IMR-90 (cell line): ENCODE measurements at regions not wholly inside any gene's neighbourhood (a gene's known extent, or its start where the extent isn't known, plus 50 kb on each side); places are given as distances from the start of the nearest gene placed in this dataset.

Experiments
- ATAC-seq: fragments of 200-7000 bp; cut with Tn5 transposase; 2 replicates; pipeline ENCODE4 v1.9.1; 2020; ENCODE audit warnings: low read depth, mild to moderate bottlenecking, moderate library complexity
- BruUV-seq: library from RNA; stranded (reverse); fragments of 400-500 nt; replicated peaks from 2 replicates; lab custom pipeline; 2021; lab: Mats Ljungman, UMichigan
- CTCF ChIA-PET: fragments of 300-600 bp; formaldehyde crosslinking; extraction: SDS; loops from one replicate; lab custom pipeline; 2021; ENCODE audit warnings: antibody characterized with exemption; lab: Yijun Ruan, JAX
- POLR2A ChIA-PET: fragments of 300-600 bp; sonication (Branson Sonifier 250); formaldehyde crosslinking; loops from one replicate; lab custom pipeline; 2022; ENCODE audit warnings: antibody characterized with exemption; ENCODE audit not compliant: unreplicated experiment; lab: Charles Lee
- DNase-seq: peaks from one replicate; pipeline ENCODE4 v3.0.0; 2013
- H2AFZ ChIP-seq: replicated peaks from 2 replicates; pipeline ENCODE3; 2013; ENCODE audit warnings: low read length, mild to moderate bottlenecking; ENCODE audit not compliant: poor library complexity
- H2AK5ac ChIP-seq: 2 replicates; pipeline ENCODE4 v1.6.1; 2013; ENCODE audit warnings: low read depth, low read length, inconsistent platforms
- H2AK9ac ChIP-seq: replicated peaks from 2 replicates; pipeline ENCODE3; 2013; ENCODE audit warnings: mild to moderate bottlenecking, low read depth, low read length, moderate library complexity; ENCODE audit not compliant: poor library complexity
- H2BK120ac ChIP-seq: 2 replicates; pipeline ENCODE4 v1.6.1; 2013; ENCODE audit warnings: low read depth, low read length, inconsistent platforms
- H2BK15ac ChIP-seq: 3 replicates; pipeline ENCODE4 v1.6.1; 2013; ENCODE audit warnings: low read depth, low read length, inconsistent platforms
- H2BK20ac ChIP-seq: 2 replicates; pipeline ENCODE4 v1.6.1; 2013; ENCODE audit warnings: low read depth, mild to moderate bottlenecking, inconsistent platforms, low read length, moderate library complexity
- H2BK5ac ChIP-seq: 2 replicates; pipeline ENCODE4 v1.6.1; 2013; ENCODE audit warnings: mild to moderate bottlenecking, low read depth, low read length, inconsistent platforms; ENCODE audit not compliant: poor library complexity, severe bottlenecking
- H3K14ac ChIP-seq: replicated peaks from 2 replicates; pipeline ENCODE4 v1.6.1; 2013; ENCODE audit warnings: low read depth, low read length, inconsistent platforms
- H3K18ac ChIP-seq: 2 replicates; pipeline ENCODE4 v1.6.1; 2013; ENCODE audit warnings: low read depth, low read length, control low read depth
- H3K23ac ChIP-seq: 2 replicates; pipeline ENCODE4 v1.6.1; 2013; ENCODE audit warnings: low read depth, low read length, inconsistent platforms
- H3K27ac ChIP-seq: 2 replicates; pipeline ENCODE4 v1.5.1; 2013; ENCODE audit warnings: mild to moderate bottlenecking, control low read depth, low read length; ENCODE audit not compliant: insufficient read depth
- H3K27me3 ChIP-seq: 2 replicates; pipeline ENCODE4 v1.6.1; 2013; ENCODE audit warnings: low read length; ENCODE audit not compliant: control insufficient read depth, insufficient read depth
- H3K36me3 ChIP-seq: 2 replicates; pipeline ENCODE4 v1.6.1; 2013; ENCODE audit warnings: low read length, mixed read lengths; ENCODE audit not compliant: control insufficient read depth, insufficient read depth
- H3K4ac ChIP-seq: 2 replicates; pipeline ENCODE4 v1.6.1; 2013; ENCODE audit warnings: low read depth, low read length, inconsistent platforms
- H3K4me1 ChIP-seq: 2 replicates; pipeline ENCODE4 v1.6.1; 2013; ENCODE audit warnings: low read length, mixed read lengths; ENCODE audit not compliant: control insufficient read depth, insufficient read depth
- H3K4me2 ChIP-seq: 2 replicates; pipeline ENCODE4 v1.6.1; 2013; ENCODE audit warnings: low read depth, mild to moderate bottlenecking, control low read depth, low read length, moderate library complexity
- H3K4me3 ChIP-seq: 2 replicates; pipeline ENCODE4 v1.5.1; 2013; ENCODE audit warnings: low read depth, mild to moderate bottlenecking, control low read depth, low read length, moderate library complexity; ENCODE audit not compliant: insufficient read depth
- H3K56ac ChIP-seq: 2 replicates; pipeline ENCODE4 v1.6.1; 2013; ENCODE audit warnings: low read length, inconsistent platforms; ENCODE audit not compliant: insufficient read depth; ENCODE audit errors: extremely low read depth
- H3K79me1 ChIP-seq, 2 experiments: 2 replicates each; pipeline ENCODE4 v1.6.1; 2013; ENCODE audit warnings: low read length in 2 of 2, inconsistent platforms in 1 of 2, low read depth in 1 of 2
- H3K9ac ChIP-seq: 2 replicates; pipeline ENCODE4 v1.6.1; 2013; ENCODE audit warnings: low read depth, low read length, control low read depth
- H3K9me1 ChIP-seq: 2 replicates; pipeline ENCODE4 v1.6.1; 2013; ENCODE audit warnings: low read length, inconsistent platforms; ENCODE audit not compliant: insufficient read depth
- H3K9me3 ChIP-seq: 2 replicates; pipeline ENCODE4 v1.6.1; 2013; ENCODE audit warnings: low read length; ENCODE audit not compliant: control insufficient read depth, insufficient read depth
- H4K20me1 ChIP-seq: 2 replicates; pipeline ENCODE4 v1.6.1; 2013; ENCODE audit warnings: low read length, inconsistent platforms; ENCODE audit not compliant: insufficient read depth
- H4K5ac ChIP-seq: 2 replicates; pipeline ENCODE4 v1.6.1; 2013; ENCODE audit warnings: mild to moderate bottlenecking, low read depth, low read length, control low read depth
- H4K8ac ChIP-seq, 2 experiments: 2 replicates each; pipeline ENCODE4 v1.6.1; 2013; ENCODE audit warnings: low read depth in 2 of 2, low read length in 2 of 2, control low read depth in 1 of 2, inconsistent platforms in 1 of 2
- H4K91ac ChIP-seq: 2 replicates; pipeline ENCODE4 v1.6.1; 2013; ENCODE audit warnings: low read depth, low read length, inconsistent platforms; ENCODE audit not compliant: insufficient read depth
- CEBPB ChIP-seq: IDR thresholded peaks from 2 replicates; pipeline ENCODE4 v1.6.1; 2012; ENCODE audit warnings: low read depth, low read length, improper control_type of control experiment
- CHD1 ChIP-seq: IDR thresholded peaks from 2 replicates; pipeline ENCODE4 v1.6.1; 2012; ENCODE audit warnings: low read depth, low read length, improper control_type of control experiment
- CTCF ChIP-seq: conservative IDR thresholded peaks from 2 replicates; pipeline ENCODE4 v1.5.1; 2012; ENCODE audit warnings: mild to moderate bottlenecking, low read depth, low read length, improper control_type of control experiment
- ELK1 ChIP-seq: fragments of 150-350 bp; IDR thresholded peaks from 2 replicates; pipeline ENCODE4 v1.6.1; 2016; ENCODE audit warnings: low read depth, mild to moderate bottlenecking, low read length, moderate library complexity, borderline replicate concordance
- MAFK ChIP-seq: IDR thresholded peaks from 2 replicates; pipeline ENCODE4 v1.6.1; 2012; ENCODE audit warnings: low read depth, low read length, improper control_type of control experiment
- RAD21 ChIP-seq: IDR thresholded peaks from 2 replicates; pipeline ENCODE4 v1.6.1; 2012; ENCODE audit warnings: low read length, improper control_type of control experiment
- RFX5 ChIP-seq: IDR thresholded peaks from 2 replicates; pipeline ENCODE4 v1.8.0; 2012; ENCODE audit warnings: low read depth, mild to moderate bottlenecking, low read length, moderate library complexity
- SMC3 ChIP-seq: fragments of 150-350 bp; IDR thresholded peaks from 2 replicates; pipeline ENCODE4 v1.6.1; 2016; ENCODE audit warnings: low read depth, mild to moderate bottlenecking, antibody characterized with exemption, low read length, moderate library complexity
- WGBS, 2 experiments: methylation state at CpG; one replicate each; pipeline versions ENCODE4 v1.1.5 to v1.1.7; 2013; ENCODE audit warnings: missing lambda C conversion rate in 2 of 2; ENCODE audit not compliant: insufficient read length in 1 of 2; ENCODE audit errors: extremely low coverage in 2 of 2; 5-methylcytosine and 5-hydroxymethylcytosine counted together
- dilution Hi-C: fragments of 300-500 bp; cut with HindIII; formaldehyde crosslinking; loops from one replicate; pipeline ENCODE4 v1.14.3; 2018; ENCODE audit warnings: low sequenced_read_pairs; ENCODE audit not compliant: unreplicated experiment
- in situ Hi-C: fragments of 300-500 bp; cut with MboI; formaldehyde crosslinking; loops from 3 replicates; pipeline ENCODE4 v1.14.3; 2019; ENCODE audit warnings: low sequenced_read_pairs, inconsistent platforms, mixed read lengths
- intact Hi-C: fragments of 100-400 bp; cut with micrococcal nuclease; formaldehyde crosslinking; loops from 2 replicates; pipeline ENCODE4 v1.10.0; 2022

GRCh38 chr12:70091021-70091521, 152.2 kb upstream of the CNOT2 start:
- Histone ChIP-seq H3K18ac (no peak overlapping the region), H3K4me3 (no peak overlapping the region), H3K56ac (no peak overlapping the region), H2AK9ac (no peak overlapping the region), H3K27ac (no peak overlapping the region), H2BK15ac (no peak overlapping the region), H3K9me3 (no peaks in the 10 kb centered on the region), H3K9me1 (no peaks in the 10 kb centered on the region), H2BK20ac (no peak overlapping the region), H3K27me3 (no peaks in the 10 kb centered on the region; the same call in 1 of the 2 replicates), H4K5ac (no peak overlapping the region), H4K20me1 (no peaks in the 10 kb centered on the region), H2AFZ (no peak overlapping the region), H3K14ac (no peak overlapping the region), H3K23ac (no peak overlapping the region), H3K4me2 (no peak overlapping the region), H2BK5ac (no peak overlapping the region), H4K8ac (no peak overlapping the region), H3K4me1 (no peaks in the 10 kb centered on the region), H3K36me3 (no peaks in the 10 kb centered on the region), H3K79me1 (no peaks in the 10 kb centered on the region), H2BK120ac (no peak overlapping the region), H3K4ac (no peak overlapping the region), H2AK5ac (no peak overlapping the region), H3K9ac (no peak overlapping the region), H4K91ac (no peak overlapping the region)
- TF ChIP-seq RFX5 (no peak), SMC3 (no peak), MAFK (no peak), RAD21 (no peak), CEBPB (no peak), ELK1 (no peak), CTCF (no peak), CHD1 (no peak)
- ChIA-PET POLR2A (no interaction called here), CTCF (no interaction called here)
- ATAC-seq (no peak), DNase-seq (no peak)
- dilution Hi-C loops (no loop called here), intact Hi-C loops (no loop called here), in situ Hi-C loops (no loop called here)
- no TSS peak for BruUV-seq
- no CpG with 5 or more reads among the region's 4 CpGs for WGBS, 2 experiments
